Skeletal muscle satellite cell (primary cell): ENCODE measurements at regions not wholly inside any gene's neighbourhood (a gene's known extent, or its start where the extent isn't known, plus 50 kb on each side); places are given as distances from the start of the nearest gene placed in this dataset.
"Not testable (repeated sequence)": the region's sequence is repeated elsewhere in the genome, so short reads cannot be mapped to it uniquely, and the experiment has no call there.

Experiments
- H3K27me3 ChIP-seq: 2 replicates; pipeline ENCODE4 v1.7.0; 2013; ENCODE audit warnings: low read length; ENCODE audit not compliant: control insufficient read depth, insufficient read depth
- H3K36me3 ChIP-seq: 2 replicates; pipeline ENCODE4 v1.7.0; 2013; ENCODE audit warnings: mild to moderate bottlenecking, control low read depth, low read length; ENCODE audit not compliant: insufficient read depth
- H3K4me1 ChIP-seq: 2 replicates; pipeline ENCODE4 v1.7.0; 2013; ENCODE audit warnings: low read length; ENCODE audit not compliant: control insufficient read depth, insufficient read depth
- H3K4me2 ChIP-seq: 2 replicates; pipeline ENCODE4 v1.7.0; 2013; ENCODE audit warnings: mild to moderate bottlenecking, low read length
- H3K4me3 ChIP-seq: 2 replicates; pipeline ENCODE4 v1.7.0; 2013; ENCODE audit warnings: low read length
- H3K9ac ChIP-seq: 2 replicates; pipeline ENCODE4 v1.7.0; 2013; ENCODE audit warnings: mild to moderate bottlenecking, low read depth, low read length, moderate library complexity
- H3K9me3 ChIP-seq: replicated peaks from 2 replicates; pipeline ENCODE4 v1.7.0; 2013; ENCODE audit warnings: mild to moderate bottlenecking, control low read depth, low read length

- peaks cover 5% of the 10 kb centered on the region for H3K9me3 ChIP-seq
- H3K36me3 ChIP-seq = no peaks in the 10 kb centered on the region
- no peaks in the 10 kb centered on the region for H3K4me1 ChIP-seq
- H3K4me3 ChIP-seq = no peak overlapping the region
- no peak overlapping the region for H3K4me2 ChIP-seq
- no peak overlapping the region for H3K9ac ChIP-seq
- H3K27me3 ChIP-seq = no peaks in the 10 kb centered on the region
Observed at GRCh38 chr15:20310603-20311002, 231.0 kb downstream of the GOLGA6L6 start.

GRCh38 chr15:20309966-20310365, 231.6 kb downstream of the GOLGA6L6 start:
- not testable (repeated sequence) for H3K4me3 ChIP-seq, H3K9me3 ChIP-seq

GRCh38 chr15:20309395-20309794, 232.2 kb downstream of the GOLGA6L6 start:
- H3K4me1 ChIP-seq, H3K4me3 ChIP-seq, H3K9me3 ChIP-seq, H3K36me3 ChIP-seq, H3K27me3 ChIP-seq, H3K4me2 ChIP-seq, H3K9ac ChIP-seq: not testable (repeated sequence)

More at GRCh38 chr15:20309966-20310365, 231.6 kb downstream of the GOLGA6L6 start:
- not testable (repeated sequence) for H3K27me3 ChIP-seq, H3K36me3 ChIP-seq, H3K4me1 ChIP-seq, H3K4me2 ChIP-seq, H3K9ac ChIP-seq

GRCh38 chr15:20308027-20308690, 233.4 kb downstream of the GOLGA6L6 start:
- H3K9me3 ChIP-seq = peaks cover 13% of the 10 kb centered on the region
- not testable (repeated sequence) for H3K4me3 ChIP-seq, H3K9ac ChIP-seq, H3K4me1 ChIP-seq, H3K4me2 ChIP-seq, H3K27me3 ChIP-seq, H3K36me3 ChIP-seq

- not testable (repeated sequence) for H3K4me2 ChIP-seq, H3K9ac ChIP-seq, H3K4me3 ChIP-seq, H3K4me1 ChIP-seq, H3K36me3 ChIP-seq, H3K27me3 ChIP-seq
- peaks cover 14% of the 10 kb centered on the region for H3K9me3 ChIP-seq
Observed at GRCh38 chr15:20307137-20307536, 234.5 kb downstream of the GOLGA6L6 start.

- not testable (repeated sequence) for H3K27me3 ChIP-seq, H3K4me2 ChIP-seq, H3K36me3 ChIP-seq, H3K4me3 ChIP-seq, H3K4me1 ChIP-seq, H3K9ac ChIP-seq
- peaks cover 17% of the 10 kb centered on the region for H3K9me3 ChIP-seq
Observed at GRCh38 chr15:20306497-20307106, 235.0 kb downstream of the GOLGA6L6 start.

DNA sequence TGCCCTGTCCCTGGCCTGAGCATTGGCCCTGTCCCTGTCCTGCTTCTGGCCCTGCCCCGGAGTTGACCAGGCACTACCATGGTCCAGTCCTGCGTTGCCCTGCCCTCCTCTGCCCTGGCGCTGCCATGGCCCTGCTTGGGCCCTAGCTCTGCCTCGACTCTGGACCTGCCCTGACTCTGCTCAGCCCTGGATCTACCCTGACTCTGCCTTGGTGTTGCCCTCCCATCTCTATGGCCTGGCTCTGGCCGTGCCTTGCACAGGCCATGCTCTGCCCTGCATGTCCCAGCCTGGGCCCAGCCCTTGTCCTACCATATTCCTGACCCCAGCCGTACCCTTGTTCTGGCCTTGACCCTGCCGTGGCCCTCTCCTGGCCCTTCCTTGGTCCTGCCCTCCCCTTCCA, 235.7 kb downstream of the GOLGA6L6 start:
- H3K4me1 ChIP-seq, H3K4me3 ChIP-seq, H3K27me3 ChIP-seq, H3K36me3 ChIP-seq, H3K4me2 ChIP-seq, H3K9ac ChIP-seq: not testable (repeated sequence)
- H3K9me3 ChIP-seq = peaks cover 24% of the 10 kb centered on the region

GRCh38 chr15:20305015-20305465, 236.6 kb downstream of the GOLGA6L6 start:
- not testable (repeated sequence) for H3K4me3 ChIP-seq, H3K9ac ChIP-seq, H3K27me3 ChIP-seq, H3K36me3 ChIP-seq, H3K4me1 ChIP-seq, H3K4me2 ChIP-seq
- peaks cover 25% of the 10 kb centered on the region for H3K9me3 ChIP-seq

GRCh38 chr15:20304282-20305014, 237.2 kb downstream of the GOLGA6L6 start:
- not testable (repeated sequence) for H3K4me3 ChIP-seq, H3K4me2 ChIP-seq, H3K27me3 ChIP-seq, H3K4me1 ChIP-seq, H3K9ac ChIP-seq, H3K36me3 ChIP-seq
- peaks cover 27% of the 10 kb centered on the region for H3K9me3 ChIP-seq

DNA sequence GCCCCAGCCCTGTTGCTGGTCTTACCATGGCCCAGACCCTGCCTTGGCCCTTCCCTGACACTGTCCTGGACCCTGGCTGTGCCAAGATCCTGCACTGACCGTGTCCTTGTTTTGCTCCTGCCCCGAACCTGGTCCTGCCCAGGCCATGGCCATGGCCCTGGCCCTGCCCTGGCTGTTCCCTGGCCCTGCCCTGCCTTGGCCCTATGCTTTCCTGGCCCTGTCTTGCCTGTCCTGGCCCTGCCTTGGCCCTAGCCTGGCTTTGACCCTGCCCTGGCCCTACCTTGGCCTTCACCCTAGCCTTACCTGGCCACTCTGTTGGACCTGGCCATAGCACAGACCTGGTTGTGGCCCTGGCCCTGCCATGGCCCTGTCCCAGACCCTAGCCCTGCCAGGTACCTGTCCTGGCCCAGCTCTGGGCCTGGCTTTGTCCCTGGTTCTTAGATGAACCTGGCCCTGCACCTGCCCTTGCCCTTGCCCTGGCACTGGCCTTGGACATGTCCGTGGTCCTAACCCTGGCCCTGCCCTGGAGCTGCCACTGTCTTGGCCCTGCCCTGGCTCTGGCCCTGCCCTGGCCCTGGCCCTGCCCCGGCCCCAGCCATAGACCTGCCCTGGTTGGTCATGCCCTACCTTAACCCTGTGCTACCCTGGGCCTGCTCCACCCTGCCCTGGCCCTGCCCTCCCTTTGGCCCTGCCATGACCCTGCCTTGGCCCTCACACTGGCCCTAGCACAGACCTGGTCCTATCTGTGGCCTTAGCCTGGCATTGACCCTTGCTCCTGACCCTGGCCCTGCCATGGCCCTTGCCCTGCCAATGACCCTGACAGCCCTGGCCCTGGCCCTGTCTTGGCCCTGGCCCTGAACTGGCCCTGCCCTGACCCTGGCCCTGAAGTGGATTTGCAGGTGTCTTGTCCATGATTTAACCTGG, 238.1 kb downstream of the GOLGA6L6 start:
- H3K27me3 ChIP-seq, H3K36me3 ChIP-seq, H3K4me1 ChIP-seq, H3K4me3 ChIP-seq, H3K9ac ChIP-seq, H3K4me2 ChIP-seq: not testable (repeated sequence)
- H3K9me3 ChIP-seq = peaks cover 29% of the 10 kb centered on the region
